Fibroblast of lung (primary cell): ENCODE measurements at regions not wholly inside any gene's neighbourhood (a gene's known extent, or its start where the extent isn't known, plus 50 kb on each side); places are given as distances from the start of the nearest gene placed in this dataset.

ENCODE experiments used
- EZH2 ChIP-seq: IDR thresholded peaks from 2 replicates; pipeline ENCODE4 v1.5.1; 2012; ENCODE audit warnings: low read length, control low read depth, mild to moderate bottlenecking; ENCODE audit errors: missing control alignments
- TF ChIP-seq, protein P1 (sequence below), 2 donors: IDR thresholded peaks in 1 of 2; conservative IDR thresholded peaks in 1 of 2; 1 replicate in 1 of 2; 2 replicates in 1 of 2; pipeline ENCODE4 v1.5.1; 2011 to 2012; ENCODE audit warnings: low read length in 2 of 2, control low read depth in 1 of 2, inconsistent platforms in 1 of 2, low read depth in 1 of 2, mild to moderate bottlenecking in 1 of 2

DNA sequence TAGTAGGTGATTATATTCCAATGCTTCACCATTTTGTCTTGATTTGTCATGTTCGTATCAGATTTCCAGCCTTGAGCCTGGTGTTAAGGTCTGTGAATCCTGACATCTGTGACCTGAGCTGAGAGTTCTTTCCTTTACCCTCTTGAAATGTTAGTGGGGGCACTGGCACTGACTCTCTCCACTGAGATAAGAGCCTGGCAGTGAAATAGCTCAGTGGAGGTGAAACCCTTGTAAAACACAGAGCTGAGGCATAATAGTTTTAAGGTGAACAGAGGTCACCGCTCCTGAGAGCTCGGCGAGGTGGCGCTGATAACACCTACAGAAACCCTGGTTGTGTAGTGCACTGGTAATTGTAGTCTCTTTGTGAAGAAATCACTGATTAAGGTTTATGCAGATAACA, 748.2 kb downstream of the DIAPH3 start:
- TF ChIP-seq, protein P1, sequence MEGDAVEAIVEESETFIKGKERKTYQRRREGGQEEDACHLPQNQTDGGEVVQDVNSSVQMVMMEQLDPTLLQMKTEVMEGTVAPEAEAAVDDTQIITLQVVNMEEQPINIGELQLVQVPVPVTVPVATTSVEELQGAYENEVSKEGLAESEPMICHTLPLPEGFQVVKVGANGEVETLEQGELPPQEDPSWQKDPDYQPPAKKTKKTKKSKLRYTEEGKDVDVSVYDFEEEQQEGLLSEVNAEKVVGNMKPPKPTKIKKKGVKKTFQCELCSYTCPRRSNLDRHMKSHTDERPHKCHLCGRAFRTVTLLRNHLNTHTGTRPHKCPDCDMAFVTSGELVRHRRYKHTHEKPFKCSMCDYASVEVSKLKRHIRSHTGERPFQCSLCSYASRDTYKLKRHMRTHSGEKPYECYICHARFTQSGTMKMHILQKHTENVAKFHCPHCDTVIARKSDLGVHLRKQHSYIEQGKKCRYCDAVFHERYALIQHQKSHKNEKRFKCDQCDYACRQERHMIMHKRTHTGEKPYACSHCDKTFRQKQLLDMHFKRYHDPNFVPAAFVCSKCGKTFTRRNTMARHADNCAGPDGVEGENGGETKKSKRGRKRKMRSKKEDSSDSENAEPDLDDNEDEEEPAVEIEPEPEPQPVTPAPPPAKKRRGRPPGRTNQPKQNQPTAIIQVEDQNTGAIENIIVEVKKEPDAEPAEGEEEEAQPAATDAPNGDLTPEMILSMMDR (conservative IDR thresholded peaks at IDR 0.05 in 1 of 2, IDR thresholded peaks at IDR 0.05 in 1 of 2; ENCODE audit: low read depth in 1 of 2, low read length in 2 of 2), result no peak
- no peak for TF ChIP-seq EZH2
